NT2/D1 (cell line): ENCODE measurements at regions not wholly inside any gene's neighbourhood (a gene's known extent, or its start where the extent isn't known, plus 50 kb on each side); places are given as distances from the start of the nearest gene placed in this dataset.

ENCODE experiments used
- SUZ12 ChIP-seq: IDR thresholded peaks from 2 replicates; pipeline ENCODE4 v1.6.1; 2011; ENCODE audit not compliant: insufficient read length, insufficient read depth; ENCODE audit errors: extremely low read depth
- YY1 ChIP-seq: IDR thresholded peaks from 2 replicates; pipeline ENCODE4 v1.6.1; 2011; ENCODE audit not compliant: insufficient read length, insufficient read depth

GRCh38 chr1:168410464-168410863, 129.8 kb downstream of the TBX19 start:
- TF ChIP-seq SUZ12 (no peak), YY1 (no peak)
